GM12878 (cell line): ENCODE measurements at regions not wholly inside any gene's neighbourhood (a gene's known extent, or its start where the extent isn't known, plus 50 kb on each side); places are given as distances from the start of the nearest gene placed in this dataset.

Source experiments
- E4F1 ChIP-seq: fragments of 450-650 bp; IDR thresholded peaks from 2 replicates; pipeline ENCODE4 v1.6.1; 2018; ENCODE audit warnings: borderline replicate concordance, mild to moderate bottlenecking; ENCODE audit not compliant: partially characterized antibody
- LARP7 ChIP-seq: fragments of 450-650 bp; IDR thresholded peaks from 2 replicates; pipeline ENCODE4 v1.6.1; 2017; ENCODE audit warnings: mild to moderate bottlenecking
- NKRF ChIP-seq: fragments of 450-650 bp; conservative IDR thresholded peaks from 2 replicates; pipeline ENCODE4 v1.6.1; 2017; ENCODE audit warnings: mild to moderate bottlenecking, moderate library complexity
- RAD21 ChIP-seq: IDR thresholded peaks from 2 replicates; pipeline ENCODE4 v1.6.1; 2011; ENCODE audit warnings: mild to moderate bottlenecking, low read depth, low read length, moderate library complexity; ENCODE audit not compliant: insufficient read depth
- SUZ12 ChIP-seq: fragments of 200-600 bp; sonication (generic); IDR thresholded peaks from one replicate; pipeline ENCODE4 v1.6.1; 2018; ENCODE audit warnings: antibody characterized with exemption, mild to moderate bottlenecking; ENCODE audit not compliant: unreplicated experiment
- ZBTB4 ChIP-seq: fragments of 450-650 bp; formaldehyde crosslinking; IDR thresholded peaks from 2 replicates; pipeline ENCODE4 v1.4.0; 2022; ENCODE audit warnings: mild to moderate bottlenecking, moderate library complexity

GRCh38 chr20:7294816-7295360 is 527.4 kb downstream of the BMP2 start (continued):
- TF ChIP-seq ZBTB4 (no peak), RAD21 (no peak), SUZ12 (no peak), NKRF (no peak), E4F1 (no peak), LARP7 (no peak)
- TF ChIP-seq, all 136 proteins: peak for 0
